Gastroesophageal sphincter (tissue), 3 donors: ENCODE measurements at regions not wholly inside any gene's neighbourhood (a gene's known extent, or its start where the extent isn't known, plus 50 kb on each side); places are given as distances from the start of the nearest gene placed in this dataset.

Experiments used
- CTCF ChIP-seq, 4 experiments: fragments of 200-600 bp in 2 of 4; fragments of 450-650 bp in 2 of 4; sonication (generic) in 1 of 4; IDR thresholded peaks; one replicate each; pipeline ENCODE4 v1.5.1; 2017 to 2019; ENCODE audit warnings: antibody characterized with exemption in 4 of 4, mild to moderate bottlenecking in 2 of 4, moderate library complexity in 2 of 4
- POLR2A ChIP-seq, 2 donors: fragments of 450-650 bp; IDR thresholded peaks; one replicate each; pipeline ENCODE4 v1.6.1; 2017; ENCODE audit warnings: antibody characterized with exemption in 2 of 2, mild to moderate bottlenecking in 2 of 2, moderate library complexity in 1 of 2
- POLR2AphosphoS5 ChIP-seq: sonication (generic); formaldehyde crosslinking; IDR thresholded peaks from one replicate; pipeline ENCODE4 v1.6.1; 2017; ENCODE audit warnings: antibody characterized with exemption

GRCh38 chr18:65659312-65659711 is 91.5 kb upstream of the CDH7 start:
- no peak for TF ChIP-seq POLR2A (IDR thresholded peaks at IDR 0.05)
- no peak for TF ChIP-seq CTCF (IDR thresholded peaks at IDR 0.05)
- TF ChIP-seq POLR2AphosphoS5, result no peak
